Prostate gland (tissue), 2 donors: ENCODE measurements at regions not wholly inside any gene's neighbourhood (a gene's known extent, or its start where the extent isn't known, plus 50 kb on each side); places are given as distances from the start of the nearest gene placed in this dataset.

Source experiments
- POLR2AphosphoS5 ChIP-seq: sonication (generic); formaldehyde crosslinking; IDR thresholded peaks from one replicate; pipeline ENCODE4 v1.6.1; 2017; ENCODE audit warnings: antibody characterized with exemption
- TF ChIP-seq, protein P1 (sequence below), 4 experiments: fragments of 200-600 bp in 2 of 4; fragments of 450-650 bp in 2 of 4; sonication (generic) in 2 of 4; IDR thresholded peaks; 1 replicate in 3 of 4; 2 replicates in 1 of 4; pipeline ENCODE4 v1.5.1; 2016 to 2019; ENCODE audit warnings: antibody characterized with exemption in 4 of 4, mild to moderate bottlenecking in 2 of 4, moderate library complexity in 2 of 4

GRCh38 chr13:97892717-97893116 is 60.8 kb upstream of the IPO5 start:
- TF ChIP-seq, protein P1, sequence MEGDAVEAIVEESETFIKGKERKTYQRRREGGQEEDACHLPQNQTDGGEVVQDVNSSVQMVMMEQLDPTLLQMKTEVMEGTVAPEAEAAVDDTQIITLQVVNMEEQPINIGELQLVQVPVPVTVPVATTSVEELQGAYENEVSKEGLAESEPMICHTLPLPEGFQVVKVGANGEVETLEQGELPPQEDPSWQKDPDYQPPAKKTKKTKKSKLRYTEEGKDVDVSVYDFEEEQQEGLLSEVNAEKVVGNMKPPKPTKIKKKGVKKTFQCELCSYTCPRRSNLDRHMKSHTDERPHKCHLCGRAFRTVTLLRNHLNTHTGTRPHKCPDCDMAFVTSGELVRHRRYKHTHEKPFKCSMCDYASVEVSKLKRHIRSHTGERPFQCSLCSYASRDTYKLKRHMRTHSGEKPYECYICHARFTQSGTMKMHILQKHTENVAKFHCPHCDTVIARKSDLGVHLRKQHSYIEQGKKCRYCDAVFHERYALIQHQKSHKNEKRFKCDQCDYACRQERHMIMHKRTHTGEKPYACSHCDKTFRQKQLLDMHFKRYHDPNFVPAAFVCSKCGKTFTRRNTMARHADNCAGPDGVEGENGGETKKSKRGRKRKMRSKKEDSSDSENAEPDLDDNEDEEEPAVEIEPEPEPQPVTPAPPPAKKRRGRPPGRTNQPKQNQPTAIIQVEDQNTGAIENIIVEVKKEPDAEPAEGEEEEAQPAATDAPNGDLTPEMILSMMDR (IDR thresholded peaks at IDR 0.05) = no peak
- TF ChIP-seq POLR2AphosphoS5 = no peak
